Cardiac muscle cell (in vitro differentiated cells and primary cell): ENCODE measurements at regions not wholly inside any gene's neighbourhood (a gene's known extent, or its start where the extent isn't known, plus 50 kb on each side); places are given as distances from the start of the nearest gene placed in this dataset.
"Not testable (repeated sequence)": the region's sequence is repeated elsewhere in the genome, so short reads cannot be mapped to it uniquely, and the experiment has no call there.

Source experiments
- DNase-seq, 2 donors: peaks; one replicate each; pipeline versions ENCODE4 v3.0.0 to v3.0.0-alpha.2; 2010 to 2017; ENCODE audit warnings: low read depth in 1 of 2, low spot score in 1 of 2
- H3K27ac ChIP-seq: fragments of 200-600 bp; sonication (generic); 2 replicates; pipeline ENCODE4 v1.5.1; 2016
- H3K27me3 ChIP-seq: fragments of 200-600 bp; sonication (generic); 2 replicates; pipeline ENCODE4 v1.6.0; 2016; ENCODE audit warnings: control low read depth
- H3K36me3 ChIP-seq: fragments of 200-600 bp; sonication (generic); 2 replicates; pipeline ENCODE4 v1.5.1; 2016; ENCODE audit warnings: control low read depth
- H3K4me1 ChIP-seq: fragments of 200-600 bp; sonication (generic); 2 replicates; pipeline ENCODE4 v1.8.1; 2017; ENCODE audit warnings: low read depth, mild to moderate bottlenecking, mixed run types
- H3K4me3 ChIP-seq: fragments of 200-600 bp; sonication (generic); 2 replicates; pipeline ENCODE4 v1.5.1; 2016; ENCODE audit warnings: mild to moderate bottlenecking
- H3K9me3 ChIP-seq: fragments of 200-600 bp; sonication (generic); 2 replicates; pipeline ENCODE4 v1.5.1; 2017; ENCODE audit warnings: low read depth, mild to moderate bottlenecking, control low read depth
- TF ChIP-seq, protein P1 (sequence below): IDR thresholded peaks from 2 replicates; pipeline ENCODE4 v1.5.1; 2012; ENCODE audit warnings: low read depth, mild to moderate bottlenecking, low read length

DNA sequence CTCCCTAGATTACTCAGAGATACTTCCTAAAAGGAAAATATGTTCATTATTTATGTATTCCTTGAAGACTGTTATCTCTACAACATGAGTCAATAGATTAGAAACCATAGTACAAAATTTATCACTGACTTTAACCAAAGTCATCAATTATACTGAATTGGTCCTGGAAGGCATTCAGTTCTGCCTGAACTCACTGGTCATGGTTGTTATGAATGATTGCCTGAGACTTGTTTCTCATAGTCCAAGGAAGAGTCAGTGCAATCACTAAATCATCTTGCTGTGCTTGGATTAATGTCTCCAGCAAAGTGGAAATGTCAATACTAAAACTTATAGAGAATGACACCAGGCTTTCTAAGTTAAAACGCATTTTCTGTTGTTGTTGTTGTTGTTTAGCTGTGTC, 878.6 kb upstream of the MANEA start:
- TF ChIP-seq, protein P1, sequence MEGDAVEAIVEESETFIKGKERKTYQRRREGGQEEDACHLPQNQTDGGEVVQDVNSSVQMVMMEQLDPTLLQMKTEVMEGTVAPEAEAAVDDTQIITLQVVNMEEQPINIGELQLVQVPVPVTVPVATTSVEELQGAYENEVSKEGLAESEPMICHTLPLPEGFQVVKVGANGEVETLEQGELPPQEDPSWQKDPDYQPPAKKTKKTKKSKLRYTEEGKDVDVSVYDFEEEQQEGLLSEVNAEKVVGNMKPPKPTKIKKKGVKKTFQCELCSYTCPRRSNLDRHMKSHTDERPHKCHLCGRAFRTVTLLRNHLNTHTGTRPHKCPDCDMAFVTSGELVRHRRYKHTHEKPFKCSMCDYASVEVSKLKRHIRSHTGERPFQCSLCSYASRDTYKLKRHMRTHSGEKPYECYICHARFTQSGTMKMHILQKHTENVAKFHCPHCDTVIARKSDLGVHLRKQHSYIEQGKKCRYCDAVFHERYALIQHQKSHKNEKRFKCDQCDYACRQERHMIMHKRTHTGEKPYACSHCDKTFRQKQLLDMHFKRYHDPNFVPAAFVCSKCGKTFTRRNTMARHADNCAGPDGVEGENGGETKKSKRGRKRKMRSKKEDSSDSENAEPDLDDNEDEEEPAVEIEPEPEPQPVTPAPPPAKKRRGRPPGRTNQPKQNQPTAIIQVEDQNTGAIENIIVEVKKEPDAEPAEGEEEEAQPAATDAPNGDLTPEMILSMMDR, result no peak
- H3K36me3 ChIP-seq, result no peaks in the 10 kb centered on the region
- H3K27me3 ChIP-seq, result no peaks in the 10 kb centered on the region
- no peak overlapping the region for H3K27ac ChIP-seq
- H3K4me3 ChIP-seq, result no peak overlapping the region
- H3K4me1 ChIP-seq, result no peaks in the 10 kb centered on the region
- H3K9me3 ChIP-seq, result no peaks in the 10 kb centered on the region
- DNase-seq, result no peak

DNA sequence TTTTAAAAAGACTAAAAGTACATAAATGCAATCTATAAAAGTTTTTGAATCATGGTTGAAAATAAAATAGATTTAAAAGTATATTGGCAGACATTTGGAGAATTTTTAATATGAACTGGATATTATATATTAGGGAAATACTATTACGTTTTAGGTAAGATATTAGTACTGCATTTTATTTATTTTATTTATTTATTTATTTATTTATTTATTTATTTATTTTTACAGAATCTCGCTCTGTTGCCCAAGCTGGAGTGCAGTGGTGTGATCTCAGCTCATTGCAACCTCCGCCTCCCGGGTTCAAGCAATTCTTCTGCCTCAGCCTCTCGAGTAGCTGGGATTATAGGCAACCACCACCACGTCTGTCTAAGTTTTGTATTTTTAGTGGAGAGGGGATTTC, 890.1 kb upstream of the MANEA start:
- not testable (repeated sequence) for DNase-seq, H3K9me3 ChIP-seq, H3K4me1 ChIP-seq, H3K4me3 ChIP-seq, H3K27ac ChIP-seq, H3K36me3 ChIP-seq, H3K27me3 ChIP-seq

DNA sequence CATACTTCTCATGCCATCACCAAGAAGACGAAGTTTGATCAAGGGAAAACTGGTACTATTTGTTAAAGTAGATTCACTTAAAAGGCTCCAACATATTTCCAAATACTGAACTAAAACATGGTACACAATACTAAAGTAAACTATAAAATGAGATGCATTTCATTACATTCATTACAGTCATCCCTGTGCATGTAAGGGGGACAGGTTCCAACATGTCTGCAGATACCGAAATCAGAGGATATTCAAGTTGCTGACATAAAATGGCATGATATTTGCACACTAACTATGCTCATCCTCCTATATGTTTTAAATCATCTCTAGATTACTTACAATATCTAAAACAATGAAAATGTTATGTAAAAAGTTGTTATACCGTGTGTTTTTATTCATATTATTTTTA, 893.9 kb upstream of the MANEA start:
- H3K4me3 ChIP-seq, result no peak overlapping the region
- no peaks in the 10 kb centered on the region for H3K36me3 ChIP-seq
- H3K4me1 ChIP-seq, result no peaks in the 10 kb centered on the region
- no peak for DNase-seq
- no peaks in the 10 kb centered on the region for H3K27me3 ChIP-seq
- no peak overlapping the region for H3K27ac ChIP-seq
- TF ChIP-seq, protein P1, result no peak
- no peaks in the 10 kb centered on the region for H3K9me3 ChIP-seq

DNA sequence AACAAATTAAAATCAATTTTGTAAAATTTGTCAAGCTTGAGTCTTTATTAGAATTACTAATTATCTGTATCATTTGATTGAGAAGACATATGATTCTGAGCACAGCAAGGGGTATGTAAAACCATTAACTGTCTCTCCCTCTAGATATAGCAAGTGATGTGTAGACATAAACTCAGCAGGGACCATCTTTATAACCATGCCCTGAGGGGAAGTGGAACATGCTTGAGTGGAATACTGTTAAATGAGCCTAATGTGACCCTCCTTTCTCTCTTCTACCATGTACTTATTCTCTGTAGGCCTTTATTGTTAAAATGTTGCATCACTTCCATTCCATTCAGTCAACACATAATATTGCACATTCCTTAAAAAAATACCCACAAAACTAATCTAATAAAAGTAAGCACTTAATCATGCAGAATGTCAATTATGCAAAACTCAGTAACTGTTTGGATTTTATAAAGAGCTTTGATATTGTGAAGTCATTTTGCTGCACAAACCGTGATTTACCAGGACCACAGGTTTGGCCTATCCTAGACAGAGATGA, 896.6 kb upstream of the MANEA start:
- TF ChIP-seq, protein P1, result no peak
- no peaks in the 10 kb centered on the region for H3K36me3 ChIP-seq

DNA sequence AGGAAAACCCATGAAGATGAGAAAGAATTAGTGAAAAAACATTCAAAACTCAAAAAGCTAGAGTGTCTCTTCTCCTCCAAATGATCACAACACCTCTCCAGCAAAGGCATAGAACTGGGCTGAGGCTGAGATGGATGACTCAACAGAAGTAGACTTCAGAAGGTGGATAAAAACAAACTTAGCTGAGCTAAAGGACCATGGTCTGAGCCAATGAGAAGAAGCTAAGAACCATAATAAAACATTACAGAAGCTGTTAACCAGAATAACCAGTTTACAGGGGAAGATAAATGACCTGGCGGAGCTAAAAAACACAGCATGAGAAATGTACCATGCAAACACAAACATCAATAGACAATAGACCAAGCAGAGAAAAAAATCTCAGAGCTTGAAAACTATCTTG, 904.1 kb upstream of the MANEA start:
- Histone ChIP-seq H3K27me3 (no peaks in the 10 kb centered on the region), H3K4me3 (no peak overlapping the region), H3K36me3 (no peaks in the 10 kb centered on the region)

More for the DNA sequence above, 896.6 kb upstream of the MANEA start:
- no peak overlapping the region for H3K4me3 ChIP-seq
- H3K27me3 ChIP-seq, result no peaks in the 10 kb centered on the region
- no peak overlapping the region for H3K27ac ChIP-seq
- no peaks in the 10 kb centered on the region for H3K4me1 ChIP-seq
- no peaks in the 10 kb centered on the region for H3K9me3 ChIP-seq
- no peak for DNase-seq

DNA sequence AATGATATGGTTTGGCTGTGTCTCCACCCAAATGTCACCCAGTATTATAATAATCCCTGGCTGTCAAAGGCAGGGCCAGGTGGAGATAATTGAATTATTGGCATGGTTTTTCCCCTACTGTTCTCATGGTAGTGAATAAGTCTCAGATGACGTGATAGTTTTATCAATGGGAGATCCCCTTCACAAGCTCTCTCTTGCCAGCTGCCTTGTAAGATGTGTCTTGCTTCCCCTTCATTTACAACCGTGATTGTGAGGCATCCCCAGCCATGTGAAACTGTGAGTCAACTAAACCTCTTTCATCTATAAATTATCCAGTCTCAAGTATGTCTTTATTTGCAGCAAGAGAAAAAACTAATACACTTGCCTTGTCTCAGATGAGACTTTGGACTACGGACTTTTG, 907.3 kb upstream of the MANEA start:
- H3K27me3 ChIP-seq, result no peaks in the 10 kb centered on the region
- DNase-seq, result no peak
- H3K36me3 ChIP-seq, result no peaks in the 10 kb centered on the region
- no peak overlapping the region for H3K4me3 ChIP-seq
- H3K4me1 ChIP-seq, result no peaks in the 10 kb centered on the region
- TF ChIP-seq, protein P1, result no peak
- no peak overlapping the region for H3K27ac ChIP-seq
- no peaks in the 10 kb centered on the region for H3K9me3 ChIP-seq

More for the DNA sequence above, 904.1 kb upstream of the MANEA start:
- Histone ChIP-seq H3K27ac (no peak overlapping the region), H3K9me3 (no peaks in the 10 kb centered on the region), H3K4me1 (no peaks in the 10 kb centered on the region)
- TF ChIP-seq, protein P1, result no peak
- DNase-seq, result no peak
